Islet precursor cell (in vitro differentiated cells): ENCODE measurements at regions not wholly inside any gene's neighbourhood (a gene's known extent, or its start where the extent isn't known, plus 50 kb on each side); places are given as distances from the start of the nearest gene placed in this dataset.
A peak's percentile ranks its signal among the peaks of the same experiment; 100 is the strongest.

ENCODE experiments used
- DNase-seq: peaks from one replicate; pipeline ENCODE4 v3.0.0-alpha.2; 2018

GRCh38 chr1:224505454-224506093 is 71.0 kb upstream of the WDR26 start:
- DNase-seq: no peak

- DNase-seq: no peak
Measured at GRCh38 chr1:224506141-224506814, 71.7 kb upstream of the WDR26 start.

GRCh38 chr1:224507771-224508523 is 73.3 kb upstream of the WDR26 start:
- DNase-seq: no peak

GRCh38 chr1:224509907-224510306 is 75.3 kb upstream of the WDR26 start:
- no peak for DNase-seq

- peak; percentile 71 for DNase-seq
Measured at GRCh38 chr1:224510880-224511645, 76.5 kb upstream of the WDR26 start.

- no peak for DNase-seq
Measured at GRCh38 chr1:224512600-224513151, 78.1 kb upstream of the WDR26 start.

GRCh38 chr1:224513383-224513782 is 78.8 kb upstream of the WDR26 start:
- no peak for DNase-seq

- peak; percentile 93 for DNase-seq
Measured at GRCh38 chr1:224513787-224514209, 79.2 kb upstream of the WDR26 start.

- DNase-seq: no peak
Measured at GRCh38 chr1:224517171-224517570, 82.6 kb upstream of the WDR26 start.

- no peak for DNase-seq
Measured at GRCh38 chr1:224518528-224518927, 83.9 kb upstream of the WDR26 start.

- DNase-seq: no peak
Measured at GRCh38 chr1:224519874-224520273, 85.3 kb upstream of the WDR26 start.

GRCh38 chr1:224520808-224521207 is 86.2 kb upstream of the WDR26 start:
- DNase-seq: no peak

GRCh38 chr1:224521904-224522734 is 87.5 kb upstream of the WDR26 start:
- no peak for DNase-seq

GRCh38 chr1:224523676-224524075 is 89.1 kb upstream of the WDR26 start:
- DNase-seq: no peak

GRCh38 chr1:224524679-224525078 is 90.1 kb upstream of the WDR26 start:
- DNase-seq: no peak

GRCh38 chr1:224525411-224526040 is 90.6 kb upstream of the CNIH3 start:
- no peak for DNase-seq

GRCh38 chr1:224526771-224527170 is 89.3 kb upstream of the CNIH3 start:
- no peak for DNase-seq

- DNase-seq: peak; percentile 85
Measured at GRCh38 chr1:224528900-224529299, 87.2 kb upstream of the CNIH3 start.

- no peak for DNase-seq
Measured at GRCh38 chr1:224529844-224530243, 86.3 kb upstream of the CNIH3 start.

- DNase-seq: no peak
Measured at GRCh38 chr1:224533517-224533916, 82.6 kb upstream of the CNIH3 start.

- no peak for DNase-seq
Measured at GRCh38 chr1:224534731-224535130, 81.4 kb upstream of the CNIH3 start.
